WTC11 (cell line): ENCODE measurements at regions not wholly inside any gene's neighbourhood (a gene's known extent, or its start where the extent isn't known, plus 50 kb on each side); places are given as distances from the start of the nearest gene placed in this dataset.

Experiments used
- ATAC-seq: fragments of 200-7000 bp; cut with Tn5 transposase; 2 replicates; pipeline ENCODE4 v1.10.0; 2021; ENCODE audit warnings: mild to moderate bottlenecking, moderate library complexity
- CTCF ChIA-PET: fragments of 300-600 bp; sonication (Branson Sonifier 250); formaldehyde crosslinking; loops from one replicate; lab custom pipeline; 2021; ENCODE audit warnings: antibody characterized with exemption; lab: Charles Lee
- POLR2A ChIA-PET: fragments of 350-600 bp; sonication (Branson Sonifier 250); formaldehyde crosslinking; loops from one replicate; lab custom pipeline; 2021; ENCODE audit warnings: antibody characterized with exemption; lab: Charles Lee
- DNase-seq: peaks from one replicate; pipeline ENCODE4 v3.0.0; 2021; ENCODE audit warnings: low spot score
- H3K27ac Mint-ChIP-seq: 2 replicates; pipeline ENCODE4 v1.8.0; 2021; ENCODE audit warnings: mixed read lengths
- H3K27me3 Mint-ChIP-seq: 2 replicates; pipeline ENCODE4 v1.8.0; 2021; ENCODE audit warnings: low read depth, mild to moderate bottlenecking, moderate library complexity, mixed read lengths
- H3K36me3 Mint-ChIP-seq: 2 replicates; pipeline ENCODE4 v1.8.0; 2021; ENCODE audit warnings: mixed read lengths
- H3K4me1 Mint-ChIP-seq: 2 replicates; pipeline ENCODE4 v1.8.0; 2022; ENCODE audit warnings: mixed read lengths
- H3K4me3 Mint-ChIP-seq: 2 replicates; pipeline ENCODE4 v1.8.0; 2021; ENCODE audit warnings: mild to moderate bottlenecking, moderate library complexity, mixed read lengths
- H3K9me3 Mint-ChIP-seq: 2 replicates; pipeline ENCODE4 v1.8.0; 2021; ENCODE audit warnings: mixed read lengths
- AFF4 ChIP-seq: sonication (generic); formaldehyde crosslinking; IDR thresholded peaks from 2 replicates; pipeline ENCODE4 v1.8.1; 2023; ENCODE audit warnings: mild to moderate bottlenecking, missing genetic modification reagents, borderline replicate concordance
- CREB1 ChIP-seq: sonication (generic); formaldehyde crosslinking; IDR thresholded peaks from 2 replicates; pipeline ENCODE4 v1.8.0; 2023; ENCODE audit warnings: mild to moderate bottlenecking, missing genetic modification reagents
- CTCF ChIP-seq: fragments of 200-600 bp; IDR thresholded peaks from 2 replicates; pipeline ENCODE4 v1.8.0; 2022; ENCODE audit warnings: antibody characterized with exemption
- E2F1 ChIP-seq: sonication (generic); formaldehyde crosslinking; IDR thresholded peaks from 2 replicates; pipeline ENCODE4 v1.8.0; 2022; ENCODE audit warnings: mild to moderate bottlenecking, missing genetic modification reagents
- ELF4 ChIP-seq: sonication (generic); formaldehyde crosslinking; IDR thresholded peaks from 2 replicates; pipeline ENCODE4 v1.8.1; 2022; ENCODE audit warnings: low read depth, mild to moderate bottlenecking, moderate library complexity, missing genetic modification reagents
- FOXK1 ChIP-seq: sonication (generic); formaldehyde crosslinking; IDR thresholded peaks from 2 replicates; pipeline ENCODE4 v1.8.0; 2022; ENCODE audit warnings: mild to moderate bottlenecking, moderate library complexity, missing genetic modification reagents
- GRHL2 ChIP-seq: fragments of 250-450 bp; sonication (Bioruptor Pico); IDR thresholded peaks from 2 replicates; pipeline ENCODE4 v1.8.0; 2022; ENCODE audit warnings: mild to moderate bottlenecking, moderate library complexity; ENCODE audit not compliant: insufficient replicate concordance, severe bottlenecking
- JUN ChIP-seq: sonication (generic); formaldehyde crosslinking; IDR thresholded peaks from 2 replicates; pipeline ENCODE4 v1.8.0; 2023; ENCODE audit warnings: mild to moderate bottlenecking, missing genetic modification reagents
- KAT7 ChIP-seq: sonication (generic); formaldehyde crosslinking; IDR thresholded peaks from 2 replicates; pipeline ENCODE4 v1.8.1; 2023; ENCODE audit warnings: missing genetic modification reagents, mild to moderate bottlenecking, borderline replicate concordance
- NR1H2 ChIP-seq: sonication (generic); formaldehyde crosslinking; IDR thresholded peaks from 2 replicates; pipeline ENCODE4 v1.9.0; 2021; ENCODE audit warnings: mild to moderate bottlenecking, moderate library complexity, missing genetic modification reagents
- PREB ChIP-seq: sonication (generic); formaldehyde crosslinking; IDR thresholded peaks from 2 replicates; pipeline ENCODE4 v1.8.1; 2022; ENCODE audit warnings: mild to moderate bottlenecking, missing genetic modification reagents, moderate library complexity, borderline replicate concordance
- SMAD3 ChIP-seq: sonication (generic); formaldehyde crosslinking; IDR thresholded peaks from 2 replicates; pipeline ENCODE4 v1.8.0; 2022; ENCODE audit warnings: missing genetic modification reagents, mild to moderate bottlenecking, borderline replicate concordance
- SMAD4 ChIP-seq: sonication (generic); formaldehyde crosslinking; IDR thresholded peaks from 2 replicates; pipeline ENCODE4 v1.8.0; 2022; ENCODE audit warnings: mild to moderate bottlenecking, missing genetic modification reagents
- ZNF138 ChIP-seq: sonication (generic); formaldehyde crosslinking; conservative IDR thresholded peaks from 2 replicates; pipeline ENCODE4 v1.8.1; 2022; ENCODE audit warnings: mild to moderate bottlenecking, moderate library complexity, missing genetic modification reagents
- ZNF263 ChIP-seq: sonication (generic); formaldehyde crosslinking; IDR thresholded peaks from 2 replicates; pipeline ENCODE4 v1.8.1; 2022; ENCODE audit warnings: low read depth, mild to moderate bottlenecking, moderate library complexity, missing genetic modification reagents
- ZNF281 ChIP-seq: sonication (generic); formaldehyde crosslinking; IDR thresholded peaks from 2 replicates; pipeline ENCODE4 v1.8.0; 2023; ENCODE audit warnings: mild to moderate bottlenecking, missing genetic modification reagents
- ZNF317 ChIP-seq: sonication (generic); formaldehyde crosslinking; IDR thresholded peaks from 2 replicates; pipeline ENCODE4 v1.8.1; 2023; ENCODE audit warnings: low read depth, mild to moderate bottlenecking, moderate library complexity, missing genetic modification reagents, borderline replicate concordance
- TF ChIP-seq, protein P1 (sequence below): sonication (generic); formaldehyde crosslinking; IDR thresholded peaks from 2 replicates; pipeline ENCODE4 v1.8.1; 2023; ENCODE audit warnings: mild to moderate bottlenecking, missing genetic modification reagents, moderate library complexity
- TF ChIP-seq, protein P2 (sequence below): sonication (generic); formaldehyde crosslinking; IDR thresholded peaks from 2 replicates; pipeline ENCODE4 v1.8.1; 2023; ENCODE audit warnings: mild to moderate bottlenecking, missing genetic modification reagents, moderate library complexity
- TF ChIP-seq, protein P3 (sequence below): sonication (generic); formaldehyde crosslinking; conservative IDR thresholded peaks from 2 replicates; pipeline ENCODE4 v1.8.1; 2022; ENCODE audit warnings: mild to moderate bottlenecking, missing genetic modification reagents

GRCh38 chr9:104280178-104280560, 186.1 kb downstream of the SMC2 start:
- CTCF ChIA-PET, result no interaction called here
- no peak for ATAC-seq
- no peaks in the 10 kb centered on the region for H3K27me3 Mint-ChIP-seq

GRCh38 chr9:104280711-104281110, 186.6 kb downstream of the SMC2 start:
- DNase-seq (no peak), ATAC-seq (no peak)
- Mint-ChIP-seq H3K9me3 (peaks cover 29% of the 10 kb centered on the region), H3K27me3 (no peaks in the 10 kb centered on the region), H3K4me1 (no peaks in the 10 kb centered on the region), H3K27ac (no peak overlapping the region), H3K4me3 (no peak overlapping the region), H3K36me3 (peaks cover 3% of the 10 kb centered on the region; the same call in 1 of the 2 replicates)
- POLR2A ChIA-PET, result no interaction called here
- CTCF ChIA-PET, result no interaction called here
- no peak for TF ChIP-seq CREB1 (CRISPR knock-in tag)
- no peak for TF ChIP-seq PREB (CRISPR knock-in tag)
- no peak for TF ChIP-seq AFF4
- TF ChIP-seq, protein P1, sequence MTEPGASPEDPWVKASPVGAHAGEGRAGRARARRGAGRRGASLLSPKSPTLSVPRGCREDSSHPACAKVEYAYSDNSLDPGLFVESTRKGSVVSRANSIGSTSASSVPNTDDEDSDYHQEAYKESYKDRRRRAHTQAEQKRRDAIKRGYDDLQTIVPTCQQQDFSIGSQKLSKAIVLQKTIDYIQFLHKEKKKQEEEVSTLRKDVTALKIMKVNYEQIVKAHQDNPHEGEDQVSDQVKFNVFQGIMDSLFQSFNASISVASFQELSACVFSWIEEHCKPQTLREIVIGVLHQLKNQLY (CRISPR knock-in tag), result no peak
- TF ChIP-seq E2F1, result no peak
- no peak for TF ChIP-seq ELF4 (CRISPR knock-in tag)
- no peak for TF ChIP-seq JUN (CRISPR knock-in tag)
- TF ChIP-seq, protein P2, sequence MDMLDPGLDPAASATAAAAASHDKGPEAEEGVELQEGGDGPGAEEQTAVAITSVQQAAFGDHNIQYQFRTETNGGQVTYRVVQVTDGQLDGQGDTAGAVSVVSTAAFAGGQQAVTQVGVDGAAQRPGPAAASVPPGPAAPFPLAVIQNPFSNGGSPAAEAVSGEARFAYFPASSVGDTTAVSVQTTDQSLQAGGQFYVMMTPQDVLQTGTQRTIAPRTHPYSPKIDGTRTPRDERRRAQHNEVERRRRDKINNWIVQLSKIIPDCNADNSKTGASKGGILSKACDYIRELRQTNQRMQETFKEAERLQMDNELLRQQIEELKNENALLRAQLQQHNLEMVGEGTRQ, result no peak
- no peak for TF ChIP-seq ZNF138 (CRISPR knock-in tag)
- no peak for TF ChIP-seq ZNF263 (CRISPR knock-in tag)
- TF ChIP-seq SMAD4 (CRISPR knock-in tag), result no peak
- TF ChIP-seq CTCF, result no peak
- no peak for TF ChIP-seq FOXK1
- TF ChIP-seq KAT7 (CRISPR knock-in tag), result no peak
- no peak for TF ChIP-seq ZNF317 (CRISPR knock-in tag)
- TF ChIP-seq, protein P3, sequence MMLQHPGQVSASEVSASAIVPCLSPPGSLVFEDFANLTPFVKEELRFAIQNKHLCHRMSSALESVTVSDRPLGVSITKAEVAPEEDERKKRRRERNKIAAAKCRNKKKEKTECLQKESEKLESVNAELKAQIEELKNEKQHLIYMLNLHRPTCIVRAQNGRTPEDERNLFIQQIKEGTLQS (CRISPR knock-in tag), result no peak

More at GRCh38 chr9:104280178-104280560, 186.1 kb downstream of the SMC2 start:
- TF ChIP-seq ELF4 (CRISPR knock-in tag) (no peak), ZNF263 (CRISPR knock-in tag) (no peak), SMAD3 (CRISPR knock-in tag) (no peak), NR1H2 (CRISPR knock-in tag) (no peak), ZNF281 (no peak), GRHL2 (no peak), ZNF138 (CRISPR knock-in tag) (no peak)
- peaks cover 6% of the 10 kb centered on the region; the same call in 1 of the 2 replicates for H3K36me3 Mint-ChIP-seq
- H3K4me1 Mint-ChIP-seq, result no peaks in the 10 kb centered on the region
- peaks cover 35% of the 10 kb centered on the region for H3K9me3 Mint-ChIP-seq
- POLR2A ChIA-PET, result no interaction called here
- DNase-seq, result no peak
- H3K27ac Mint-ChIP-seq, result no peak overlapping the region
- no peak overlapping the region for H3K4me3 Mint-ChIP-seq
